H9 (cell line): ENCODE measurements at regions not wholly inside any gene's neighbourhood (a gene's known extent, or its start where the extent isn't known, plus 50 kb on each side); places are given as distances from the start of the nearest gene placed in this dataset.

Source experiments
- DNase-seq: peaks from one replicate; pipeline ENCODE4 v3.0.0-alpha.2; 2017
- H2AFZ ChIP-seq: one replicate; pipeline ENCODE4 v1.6.1; 2013; ENCODE audit warnings: mild to moderate bottlenecking, low read length, control low read depth, moderate library complexity
- H2AK5ac ChIP-seq: 2 replicates; pipeline ENCODE4 v1.6.1; 2013; ENCODE audit warnings: low read length, control low read depth, mixed read lengths; ENCODE audit not compliant: insufficient read length
- H2BK120ac ChIP-seq: one replicate; pipeline ENCODE4 v1.6.1; 2013; ENCODE audit warnings: low read depth, mild to moderate bottlenecking, low read length, control low read depth, inconsistent platforms; ENCODE audit not compliant: poor library complexity, severe bottlenecking
- H2BK12ac ChIP-seq: 2 replicates; pipeline ENCODE4 v1.6.1; 2013; ENCODE audit warnings: low read length, control low read depth, mixed read lengths, low read depth; ENCODE audit not compliant: insufficient read length
- H2BK15ac ChIP-seq: 2 replicates; pipeline ENCODE4 v1.6.1; 2013; ENCODE audit warnings: low read depth, low read length, control low read depth
- H2BK20ac ChIP-seq: one replicate; pipeline ENCODE4 v1.6.1; 2013; ENCODE audit warnings: low read depth, mild to moderate bottlenecking, low read length, control low read depth, inconsistent platforms; ENCODE audit not compliant: poor library complexity, severe bottlenecking
- H2BK5ac ChIP-seq: 2 replicates; pipeline ENCODE4 v1.6.1; 2013; ENCODE audit warnings: low read length, control low read depth, mixed read lengths; ENCODE audit not compliant: insufficient read length
- H3K14ac ChIP-seq: 2 replicates; pipeline ENCODE4 v1.6.1; 2013; ENCODE audit warnings: low read length, control low read depth; ENCODE audit not compliant: insufficient read depth
- H3K18ac ChIP-seq: 2 replicates; pipeline ENCODE4 v1.6.1; 2013; ENCODE audit warnings: low read depth, mild to moderate bottlenecking, mixed read lengths, low read length, control low read depth; ENCODE audit not compliant: insufficient read length
- H3K23ac ChIP-seq: 2 replicates; pipeline ENCODE4 v1.6.1; 2013; ENCODE audit warnings: low read length, control low read depth, mixed read lengths, low read depth; ENCODE audit not compliant: insufficient read length
- H3K23me2 ChIP-seq: 2 replicates; pipeline ENCODE4 v1.6.1; 2013; ENCODE audit warnings: low read depth, mild to moderate bottlenecking, mixed read lengths, low read length, control low read depth; ENCODE audit not compliant: insufficient read length, poor library complexity, severe bottlenecking
- H3K27ac ChIP-seq: 2 replicates; pipeline ENCODE4 v1.5.1; 2013; ENCODE audit warnings: low read length, control low read depth, mixed read lengths, low read depth; ENCODE audit not compliant: insufficient read length
- H3K27me3 ChIP-seq: 2 replicates; pipeline ENCODE4 v1.6.1; 2013; ENCODE audit warnings: low read length, control low read depth, inconsistent platforms; ENCODE audit not compliant: insufficient read depth
- H3K4ac ChIP-seq: 2 replicates; pipeline ENCODE4 v1.6.1; 2013; ENCODE audit warnings: low read depth, mild to moderate bottlenecking, control low read depth, inconsistent platforms, low read length, moderate library complexity
- H3K4me1 ChIP-seq: 2 replicates; pipeline ENCODE4 v1.6.1; 2013; ENCODE audit warnings: low read length, control low read depth, inconsistent platforms; ENCODE audit not compliant: insufficient read depth
- H3K4me2 ChIP-seq: 2 replicates; pipeline ENCODE4 v1.6.1; 2013; ENCODE audit warnings: low read length, control low read depth, mixed read lengths; ENCODE audit not compliant: insufficient read length, insufficient read depth
- H3K56ac ChIP-seq: 2 replicates; pipeline ENCODE4 v1.6.1; 2013; ENCODE audit warnings: low read depth, mild to moderate bottlenecking, mixed read lengths, low read length, control low read depth; ENCODE audit not compliant: insufficient read length
- H3K79me1 ChIP-seq: 2 replicates; pipeline ENCODE4 v1.6.1; 2013; ENCODE audit warnings: low read depth, mild to moderate bottlenecking, moderate library complexity, low read length, control low read depth, inconsistent platforms; ENCODE audit not compliant: insufficient read depth, poor library complexity, severe bottlenecking
- H3K79me2 ChIP-seq: 2 replicates; pipeline ENCODE4 v1.6.1; 2013; ENCODE audit warnings: low read length, control low read depth, inconsistent platforms; ENCODE audit not compliant: insufficient read depth
- H3K9ac ChIP-seq: 2 replicates; pipeline ENCODE4 v1.6.1; 2013; ENCODE audit warnings: low read length, control low read depth, mixed read lengths; ENCODE audit not compliant: insufficient read length; ENCODE audit errors: extremely low read depth
- H3K9me3 ChIP-seq: one replicate; pipeline ENCODE4 v1.6.1; 2013; ENCODE audit warnings: low read depth, low read length, inconsistent platforms; ENCODE audit not compliant: control insufficient read depth
- H3T11ph ChIP-seq: one replicate; pipeline ENCODE4 v1.6.1; 2013; ENCODE audit warnings: mild to moderate bottlenecking, low read length, control low read depth, inconsistent platforms
- H4K20me1 ChIP-seq: one replicate; pipeline ENCODE4 v1.6.1; 2013; ENCODE audit not compliant: control insufficient read depth, insufficient read length, insufficient read depth
- H4K5ac ChIP-seq: 2 replicates; pipeline ENCODE4 v1.6.1; 2013; ENCODE audit warnings: low read depth, mild to moderate bottlenecking, mixed read lengths, low read length, control low read depth; ENCODE audit not compliant: insufficient read length
- H4K8ac ChIP-seq: replicated peaks from 2 replicates; pipeline ENCODE4 v1.6.1; 2013; ENCODE audit warnings: low read length, control low read depth, mixed read lengths, low read depth; ENCODE audit not compliant: insufficient read length
- H4K91ac ChIP-seq: 2 replicates; pipeline ENCODE4 v1.6.1; 2013; ENCODE audit warnings: low read depth, mild to moderate bottlenecking, moderate library complexity, mixed read lengths, low read length, control low read depth; ENCODE audit not compliant: insufficient read length
- H3K27ac Mint-ChIP-seq, 3 experiments: 2 replicates in 2 of 3; 3 replicates in 1 of 3; pipeline ENCODE4 v1.8.0; 2020 to 2021; ENCODE audit warnings: mixed read lengths in 3 of 3, mild to moderate bottlenecking in 1 of 3, moderate library complexity in 1 of 3
- H3K27me3 Mint-ChIP-seq: 2 replicates; pipeline ENCODE4 v1.8.0; 2021; ENCODE audit warnings: low read depth, mild to moderate bottlenecking, moderate library complexity, mixed read lengths
- H3K36me3 Mint-ChIP-seq, 3 experiments: 2 replicates in 2 of 3; 3 replicates in 1 of 3; pipeline ENCODE4 v1.8.0; 2020 to 2021; ENCODE audit warnings: low read depth in 3 of 3, mixed read lengths in 3 of 3; ENCODE audit not compliant: insufficient read depth in 1 of 3
- H3K4me1 Mint-ChIP-seq, 2 experiments: 2 replicates each; pipeline ENCODE4 v1.8.0; 2020; ENCODE audit warnings: mixed read lengths in 2 of 2
- H3K4me3 Mint-ChIP-seq, 2 experiments: 2 replicates in 1 of 2; 3 replicates in 1 of 2; pipeline ENCODE4 v1.8.0; 2020 to 2021; ENCODE audit warnings: mild to moderate bottlenecking in 2 of 2, mixed read lengths in 2 of 2, moderate library complexity in 1 of 2
- H3K9me3 Mint-ChIP-seq, 2 experiments: 2 replicates in 1 of 2; 3 replicates in 1 of 2; pipeline ENCODE4 v1.8.0; 2020; ENCODE audit warnings: mild to moderate bottlenecking in 2 of 2, mixed read lengths in 2 of 2, moderate library complexity in 1 of 2
- WGBS: extraction: QIAGEN DNeasy Blood & Tissue Kit; methylation state at CpG from one replicate; pipeline ENCODE4 v1.1.7; 2013; ENCODE audit warnings: missing lambda C conversion rate, low lambda C conversion rate, mixed read lengths; ENCODE audit not compliant: insufficient read length; ENCODE audit errors: extremely low coverage; 5-methylcytosine and 5-hydroxymethylcytosine counted together
- TF ChIP-seq, protein P1 (sequence below): fragments of 200-600 bp; sonication (generic); conservative IDR thresholded peaks from 3 replicates; pipeline ENCODE4 v1.8.0; 2021; ENCODE audit warnings: antibody characterized with exemption, mild to moderate bottlenecking

DNA sequence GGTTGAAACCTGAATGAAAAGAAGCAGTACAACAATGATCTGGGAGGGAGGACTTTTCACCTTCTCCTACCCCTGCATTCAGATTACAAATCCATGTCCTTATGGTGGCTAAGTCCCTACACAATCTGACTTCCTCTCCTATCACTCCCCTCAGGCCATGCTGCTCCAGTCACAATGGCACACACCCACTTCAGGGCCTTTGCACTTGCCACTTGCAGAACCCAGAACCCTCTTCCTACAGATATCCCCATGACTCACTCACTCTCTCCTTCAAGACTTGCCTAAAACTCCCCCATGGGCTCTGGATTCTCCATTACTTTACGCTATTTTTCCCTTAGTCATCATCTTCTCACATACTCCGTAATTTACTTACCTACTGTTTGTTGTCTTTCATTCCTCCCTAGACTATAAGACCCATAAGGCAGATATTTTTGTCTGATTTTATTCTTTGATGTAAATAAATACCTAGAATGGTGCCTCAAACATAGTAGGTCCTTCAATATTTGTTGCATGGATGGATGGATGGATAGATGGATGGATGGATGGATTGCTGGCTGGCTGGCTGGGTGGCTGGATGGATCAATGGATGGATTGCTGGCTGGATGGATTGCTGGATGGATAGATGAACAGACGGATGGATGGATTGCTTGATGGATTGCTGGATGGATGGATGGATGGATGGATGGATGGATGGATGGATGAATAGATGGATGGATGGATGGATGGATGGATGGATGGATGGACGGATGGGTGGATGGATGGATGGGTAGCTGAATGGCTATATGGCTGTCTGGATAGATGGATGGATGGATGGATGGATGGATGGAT is 94.7 kb upstream of the NAV2 start:
- no peaks in the 10 kb centered on the region for H4K20me1 ChIP-seq
- no peak overlapping the region for H3K56ac ChIP-seq
- no peaks in the 10 kb centered on the region for H3K23me2 ChIP-seq
- no peak overlapping the region for H2AFZ ChIP-seq
- Mint-ChIP-seq H3K4me3 (no peak overlapping the region), H3K4me1 (peaks cover 0 to 3% of the 10 kb centered on the region in 2 experiments; a peak in 1 of 4 replicates), H3K36me3 (peaks cover under 1% of the 10 kb centered on the region in 3 experiments; a peak in 3 of 7 replicates), H3K27me3 (peaks cover 16% of the 10 kb centered on the region), H3K9me3 (peaks cover 0 to 4% of the 10 kb centered on the region in 2 experiments; a peak in 4 of 5 replicates), H3K27ac (no peak overlapping the region)
- no peak overlapping the region for H2BK12ac ChIP-seq
- H3K4me2 ChIP-seq, result no peak overlapping the region
- H3T11ph ChIP-seq, result no peak overlapping the region
- no peak overlapping the region for H3K14ac ChIP-seq
- H2AK5ac ChIP-seq, result no peak overlapping the region
- H3K79me1 ChIP-seq, result no peaks in the 10 kb centered on the region
- no peaks in the 10 kb centered on the region for H3K4me1 ChIP-seq
- H3K4ac ChIP-seq, result no peak overlapping the region
- WGBS, result no CpG with 5 or more reads among the region's 4 CpGs
- no peak for DNase-seq
- no peak overlapping the region for H4K8ac ChIP-seq
- no peak overlapping the region for H3K27ac ChIP-seq
- no peaks in the 10 kb centered on the region for H3K9me3 ChIP-seq
- H2BK5ac ChIP-seq, result no peak overlapping the region
- TF ChIP-seq, protein P1, sequence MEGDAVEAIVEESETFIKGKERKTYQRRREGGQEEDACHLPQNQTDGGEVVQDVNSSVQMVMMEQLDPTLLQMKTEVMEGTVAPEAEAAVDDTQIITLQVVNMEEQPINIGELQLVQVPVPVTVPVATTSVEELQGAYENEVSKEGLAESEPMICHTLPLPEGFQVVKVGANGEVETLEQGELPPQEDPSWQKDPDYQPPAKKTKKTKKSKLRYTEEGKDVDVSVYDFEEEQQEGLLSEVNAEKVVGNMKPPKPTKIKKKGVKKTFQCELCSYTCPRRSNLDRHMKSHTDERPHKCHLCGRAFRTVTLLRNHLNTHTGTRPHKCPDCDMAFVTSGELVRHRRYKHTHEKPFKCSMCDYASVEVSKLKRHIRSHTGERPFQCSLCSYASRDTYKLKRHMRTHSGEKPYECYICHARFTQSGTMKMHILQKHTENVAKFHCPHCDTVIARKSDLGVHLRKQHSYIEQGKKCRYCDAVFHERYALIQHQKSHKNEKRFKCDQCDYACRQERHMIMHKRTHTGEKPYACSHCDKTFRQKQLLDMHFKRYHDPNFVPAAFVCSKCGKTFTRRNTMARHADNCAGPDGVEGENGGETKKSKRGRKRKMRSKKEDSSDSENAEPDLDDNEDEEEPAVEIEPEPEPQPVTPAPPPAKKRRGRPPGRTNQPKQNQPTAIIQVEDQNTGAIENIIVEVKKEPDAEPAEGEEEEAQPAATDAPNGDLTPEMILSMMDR, result no peak
- H2BK20ac ChIP-seq, result no peak overlapping the region
- H4K5ac ChIP-seq, result no peak overlapping the region
- H2BK15ac ChIP-seq, result no peak overlapping the region
- H4K91ac ChIP-seq, result no peak overlapping the region
- no peak overlapping the region for H3K18ac ChIP-seq
- no peaks in the 10 kb centered on the region for H3K27me3 ChIP-seq
- H3K79me2 ChIP-seq, result no peaks in the 10 kb centered on the region
- no peak overlapping the region for H2BK120ac ChIP-seq
- H3K9ac ChIP-seq, result no peak overlapping the region
- no peak overlapping the region for H3K23ac ChIP-seq
